ENCODE measurements at regions not wholly inside any gene's neighbourhood (a gene's known extent, or its start where the extent isn't known, plus 50 kb on each side); places are given as distances from the start of the nearest gene placed in this dataset.

DNA sequence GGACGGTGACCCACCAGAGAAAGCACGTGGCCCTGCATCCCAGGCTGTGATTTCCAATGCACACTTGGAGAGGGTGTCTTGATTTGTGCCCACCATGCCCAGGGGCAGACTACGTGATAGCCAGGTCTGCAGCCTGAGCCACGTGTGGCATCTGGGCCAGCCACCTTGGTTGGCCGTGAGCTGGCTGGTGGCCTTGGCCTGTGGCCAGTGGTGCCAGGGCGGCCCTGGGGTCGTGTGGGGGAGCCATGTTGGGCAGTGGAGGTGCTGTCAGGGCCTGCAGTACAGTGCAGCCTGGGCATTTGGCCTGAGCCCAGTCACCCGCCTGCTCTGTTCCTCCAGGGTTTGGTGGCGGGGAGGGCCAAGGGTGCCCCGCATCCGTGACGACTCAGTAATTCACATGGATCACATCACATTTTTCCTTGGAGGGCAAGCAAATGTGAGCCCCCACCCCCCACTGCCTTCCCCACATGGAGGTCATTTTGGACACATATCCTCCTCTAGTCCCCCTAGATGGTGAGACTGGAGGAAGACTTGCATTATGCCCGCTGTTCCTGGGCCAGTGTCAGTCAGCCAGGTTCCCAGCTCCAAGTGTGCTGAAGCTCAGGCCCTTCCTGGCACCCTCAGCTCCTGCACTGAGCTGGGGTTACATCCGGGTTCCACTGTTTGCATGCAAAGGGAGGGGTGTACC lies 201.4 kb downstream of the UBE3A start:
- TF ChIP-seq, protein P1, sequence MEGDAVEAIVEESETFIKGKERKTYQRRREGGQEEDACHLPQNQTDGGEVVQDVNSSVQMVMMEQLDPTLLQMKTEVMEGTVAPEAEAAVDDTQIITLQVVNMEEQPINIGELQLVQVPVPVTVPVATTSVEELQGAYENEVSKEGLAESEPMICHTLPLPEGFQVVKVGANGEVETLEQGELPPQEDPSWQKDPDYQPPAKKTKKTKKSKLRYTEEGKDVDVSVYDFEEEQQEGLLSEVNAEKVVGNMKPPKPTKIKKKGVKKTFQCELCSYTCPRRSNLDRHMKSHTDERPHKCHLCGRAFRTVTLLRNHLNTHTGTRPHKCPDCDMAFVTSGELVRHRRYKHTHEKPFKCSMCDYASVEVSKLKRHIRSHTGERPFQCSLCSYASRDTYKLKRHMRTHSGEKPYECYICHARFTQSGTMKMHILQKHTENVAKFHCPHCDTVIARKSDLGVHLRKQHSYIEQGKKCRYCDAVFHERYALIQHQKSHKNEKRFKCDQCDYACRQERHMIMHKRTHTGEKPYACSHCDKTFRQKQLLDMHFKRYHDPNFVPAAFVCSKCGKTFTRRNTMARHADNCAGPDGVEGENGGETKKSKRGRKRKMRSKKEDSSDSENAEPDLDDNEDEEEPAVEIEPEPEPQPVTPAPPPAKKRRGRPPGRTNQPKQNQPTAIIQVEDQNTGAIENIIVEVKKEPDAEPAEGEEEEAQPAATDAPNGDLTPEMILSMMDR (IDR thresholded peaks at IDR 0.05; ENCODE audit: unreplicated experiment) = no peak
- DNase-seq (ENCODE audit: low spot score, unreplicated experiment) = no peak
- Mint-ChIP-seq H3K27me3 (no peaks in the 10 kb centered on the region), H3K9me3 (ENCODE audit: low read depth) (peaks cover 3% of the 10 kb centered on the region), H3K4me3 (ENCODE audit: low read depth) (no peak overlapping the region), H3K4me1 (ENCODE audit: low read depth) (no peaks in the 10 kb centered on the region), H3K36me3 (ENCODE audit: insufficient read depth) (peaks cover 5% of the 10 kb centered on the region), H3K27ac (no peak overlapping the region)

DNA sequence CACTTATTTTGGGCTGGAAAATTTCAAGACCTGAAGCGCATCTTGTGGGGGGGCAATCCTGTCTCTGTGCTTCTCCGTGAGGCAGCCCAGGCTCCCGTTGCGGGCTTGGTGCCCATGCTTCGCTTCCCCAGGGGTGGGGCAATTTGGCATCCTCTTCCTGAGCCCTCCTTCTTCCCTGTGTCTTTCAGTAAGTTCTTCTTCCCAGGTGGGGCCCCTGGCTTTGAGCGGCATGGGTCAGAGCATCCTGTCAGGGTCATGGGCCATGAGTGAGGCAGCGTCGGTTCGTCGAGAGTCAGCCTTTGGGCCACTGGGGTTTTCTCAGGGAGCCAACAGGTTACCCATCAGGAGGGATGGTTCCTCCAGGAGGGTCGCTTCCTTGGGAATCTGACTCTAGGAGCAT lies 200.7 kb downstream of the UBE3A start:
- TF ChIP-seq, protein P1 (IDR thresholded peaks at IDR 0.05; ENCODE audit: unreplicated experiment) = no peak
- H3K27ac Mint-ChIP-seq = no peak overlapping the region
- no peaks in the 10 kb centered on the region for H3K4me1 Mint-ChIP-seq (ENCODE audit: low read depth)
- no peak overlapping the region for H3K4me3 Mint-ChIP-seq (ENCODE audit: low read depth)
- peaks cover 3% of the 10 kb centered on the region for H3K9me3 Mint-ChIP-seq (ENCODE audit: low read depth)
- H3K27me3 Mint-ChIP-seq = no peaks in the 10 kb centered on the region
- no peak for DNase-seq (ENCODE audit: low spot score, unreplicated experiment)
- H3K36me3 Mint-ChIP-seq (ENCODE audit: insufficient read depth) = peaks cover 5% of the 10 kb centered on the region

DNA sequence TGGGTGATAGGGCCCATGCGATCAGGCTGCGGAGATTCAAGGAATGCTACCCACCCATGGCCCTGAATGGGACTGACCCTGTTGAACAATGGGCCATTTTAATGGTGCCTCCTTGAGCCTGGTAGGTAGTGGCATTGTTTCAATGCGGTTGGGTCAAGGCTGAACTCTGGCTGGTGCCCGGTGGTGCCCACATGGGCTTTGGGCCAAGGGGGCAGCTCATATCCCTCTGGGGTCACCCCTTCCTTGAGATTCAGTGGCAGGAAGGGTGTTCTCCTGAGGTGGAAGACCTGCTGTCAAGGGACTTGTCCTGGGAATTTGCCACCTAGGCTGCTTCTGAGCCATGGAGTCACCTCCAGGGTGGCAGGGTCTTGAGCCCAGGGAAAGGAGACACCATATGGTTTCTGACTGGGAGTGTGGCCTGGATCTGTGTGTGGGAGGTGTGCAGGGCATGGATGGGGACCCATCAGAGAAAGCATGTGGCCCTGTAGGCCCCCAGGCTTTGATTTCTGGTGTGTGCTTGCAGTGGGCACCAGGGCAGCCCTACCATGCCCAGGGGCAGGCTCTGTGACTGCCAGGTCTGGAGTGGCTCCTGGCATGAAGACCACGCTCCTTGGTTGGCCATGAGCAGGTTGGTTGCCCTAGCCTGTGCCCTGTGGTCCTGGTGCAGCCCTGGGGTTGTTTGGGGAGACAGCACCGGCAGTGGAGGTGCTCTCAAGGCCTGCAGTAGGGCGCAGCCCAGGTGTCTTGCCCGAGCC lies 199.9 kb downstream of the UBE3A start:
- TF ChIP-seq, protein P1 (IDR thresholded peaks at IDR 0.05; ENCODE audit: unreplicated experiment) = no peak
- H3K36me3 Mint-ChIP-seq (ENCODE audit: insufficient read depth) = peaks cover 5% of the 10 kb centered on the region
- H3K27me3 Mint-ChIP-seq = no peaks in the 10 kb centered on the region
- DNase-seq (ENCODE audit: low spot score, unreplicated experiment) = no peak
- no peak overlapping the region for H3K27ac Mint-ChIP-seq
- H3K4me3 Mint-ChIP-seq (ENCODE audit: low read depth) = no peak overlapping the region
- H3K9me3 Mint-ChIP-seq (ENCODE audit: low read depth) = peaks cover 3% of the 10 kb centered on the region
- H3K4me1 Mint-ChIP-seq (ENCODE audit: low read depth) = no peaks in the 10 kb centered on the region

DNA sequence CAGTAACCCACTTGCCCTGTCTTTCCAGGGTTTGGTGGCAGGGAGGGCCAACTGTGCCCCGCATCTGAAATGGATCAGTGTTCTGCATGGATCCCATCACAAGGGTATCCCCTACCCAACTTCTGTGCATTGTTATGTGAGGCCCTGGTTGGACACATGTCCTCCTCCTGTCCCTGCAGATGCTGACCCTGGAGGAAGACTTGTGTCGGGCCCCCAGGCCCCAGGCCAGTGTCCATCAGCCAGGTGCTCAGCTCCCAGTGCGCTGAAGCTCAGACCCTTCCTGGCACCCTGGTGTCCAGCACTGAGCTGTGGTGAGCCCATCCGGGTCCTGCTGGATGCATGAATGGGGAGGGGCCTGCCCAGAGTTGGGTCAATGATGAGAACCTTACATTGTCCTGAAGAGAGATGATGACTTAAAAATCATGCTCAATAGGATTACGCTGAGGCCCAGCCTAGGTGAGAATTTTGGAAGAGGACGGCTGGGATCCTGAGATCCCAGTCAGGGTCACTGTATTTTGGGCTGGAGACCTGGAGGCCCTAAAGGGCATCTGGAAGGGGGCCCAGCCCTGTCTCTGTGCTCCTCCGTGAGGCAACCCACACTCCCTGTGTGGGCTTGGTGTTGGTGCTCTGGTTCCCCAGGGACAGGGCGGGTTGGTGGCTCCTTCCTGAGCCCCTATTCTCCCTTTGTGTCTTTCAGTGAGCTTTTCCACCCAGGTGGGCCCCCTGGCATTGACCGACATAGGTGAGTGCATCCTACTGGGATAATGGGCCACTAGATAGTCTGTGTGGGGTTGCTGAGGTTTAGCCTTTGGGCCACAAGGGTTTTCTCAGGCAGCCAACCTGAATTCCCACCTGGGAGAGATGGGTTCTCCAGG lies 199.1 kb downstream of the UBE3A start:
- no peak for DNase-seq (ENCODE audit: low spot score, unreplicated experiment)
- Mint-ChIP-seq H3K4me1 (ENCODE audit: low read depth) (no peaks in the 10 kb centered on the region), H3K36me3 (ENCODE audit: insufficient read depth) (peaks cover 3% of the 10 kb centered on the region), H3K27ac (no peak overlapping the region), H3K4me3 (ENCODE audit: low read depth) (no peak overlapping the region), H3K27me3 (no peaks in the 10 kb centered on the region), H3K9me3 (ENCODE audit: low read depth) (peaks cover 3% of the 10 kb centered on the region)
- TF ChIP-seq, protein P1 (IDR thresholded peaks at IDR 0.05; ENCODE audit: unreplicated experiment) = no peak

DNA sequence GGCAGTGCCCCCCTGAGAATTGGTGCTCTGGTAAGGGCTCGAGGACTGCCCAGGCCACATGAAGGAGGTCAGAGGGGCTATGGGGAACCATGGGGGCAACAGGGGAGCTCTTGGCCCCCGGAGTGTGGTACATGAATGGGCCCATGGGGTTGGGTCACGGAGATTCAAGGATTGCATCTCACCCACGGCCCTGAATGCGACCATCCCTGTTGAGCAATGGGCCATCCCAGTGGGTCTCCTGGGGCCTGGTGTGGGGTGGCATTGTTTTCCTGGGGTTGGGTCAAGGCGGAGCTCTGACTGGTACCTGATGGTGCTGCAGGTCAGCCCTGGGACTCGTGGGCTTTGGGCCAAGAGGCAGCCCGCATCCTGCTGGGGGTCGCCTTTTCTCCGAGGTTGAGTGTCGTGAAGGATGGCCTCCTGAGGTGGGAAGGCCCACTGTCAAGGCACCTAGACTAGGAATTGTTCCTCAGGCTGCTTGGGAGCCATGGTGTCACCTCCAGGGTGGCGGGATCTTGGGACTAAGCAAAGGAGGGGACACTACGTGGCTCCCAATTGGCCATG lies 198.3 kb downstream of the UBE3A start:
- H3K36me3 Mint-ChIP-seq (ENCODE audit: insufficient read depth) = peaks cover 3% of the 10 kb centered on the region
- no peaks in the 10 kb centered on the region for H3K27me3 Mint-ChIP-seq
- H3K4me1 Mint-ChIP-seq (ENCODE audit: low read depth) = no peaks in the 10 kb centered on the region
- H3K27ac Mint-ChIP-seq = no peak overlapping the region
- peaks cover 6% of the 10 kb centered on the region for H3K9me3 Mint-ChIP-seq (ENCODE audit: low read depth)
- DNase-seq (ENCODE audit: low spot score, unreplicated experiment) = no peak
- H3K4me3 Mint-ChIP-seq (ENCODE audit: low read depth) = no peak overlapping the region
- TF ChIP-seq, protein P1 (IDR thresholded peaks at IDR 0.05; ENCODE audit: unreplicated experiment) = no peak

Data from progenitor cell of endocrine pancreas (in vitro differentiated cells).